22Rv1 (cell line): ENCODE measurements at regions not wholly inside any gene's neighbourhood (a gene's known extent, or its start where the extent isn't known, plus 50 kb on each side); places are given as distances from the start of the nearest gene placed in this dataset.

Source experiments
- CTCF ChIP-seq: fragments of 450-650 bp; IDR thresholded peaks from 2 replicates; pipeline ENCODE4 v1.5.1; 2017; ENCODE audit warnings: mild to moderate bottlenecking
- ZFX ChIP-seq: fragments of 450-650 bp; IDR thresholded peaks from 2 replicates; pipeline ENCODE4 v1.6.1; 2017; ENCODE audit warnings: antibody characterized with exemption, borderline replicate concordance

GRCh38 chr7:124330731-124331407, 298.0 kb upstream of the TMEM229A start:
- TF ChIP-seq CTCF (no peak), ZFX (no peak)
